Natural killer cell (primary cell): ENCODE measurements at regions not wholly inside any gene's neighbourhood (a gene's known extent, or its start where the extent isn't known, plus 50 kb on each side); places are given as distances from the start of the nearest gene placed in this dataset.
"Not testable (repeated sequence)": the region's sequence is repeated elsewhere in the genome, so short reads cannot be mapped to it uniquely, and the experiment has no call there.

Source experiments
- ATAC-seq, 3 donors: fragments of 150-1000 bp in 2 of 3; fragments of 200-7000 bp in 1 of 3; cut with Tn5 transposase; 1 replicate in 1 of 3; 2 replicates in 2 of 3; pipeline ENCODE4 v1.10.0; 2021; ENCODE audit warnings: mild to moderate bottlenecking in 2 of 3, moderate library complexity in 2 of 3
- DNase-seq, 2 donors: peaks; one replicate each; pipeline versions ENCODE4 v3.0.0 to v3.0.0-alpha.2; 2013 to 2021; ENCODE audit warnings: mixed read lengths in 1 of 2
- H3K27ac ChIP-seq: one replicate; pipeline ENCODE4 v1.5.1; 2013; ENCODE audit warnings: mild to moderate bottlenecking, low read length
- H3K27me3 ChIP-seq: one replicate; pipeline ENCODE4 v1.6.1; 2013; ENCODE audit warnings: low read length; ENCODE audit not compliant: control insufficient read depth, insufficient read depth
- H3K36me3 ChIP-seq: one replicate; pipeline ENCODE4 v1.6.1; 2013; ENCODE audit warnings: low read length; ENCODE audit not compliant: control insufficient read depth, insufficient read depth
- H3K4me1 ChIP-seq: one replicate; pipeline ENCODE4 v1.6.1; 2013; ENCODE audit warnings: low read length; ENCODE audit not compliant: control insufficient read depth, insufficient read depth
- H3K4me3 ChIP-seq: one replicate; pipeline ENCODE4 v1.5.1; 2013; ENCODE audit warnings: low read length
- H3K9me3 ChIP-seq: one replicate; pipeline ENCODE4 v1.6.1; 2013; ENCODE audit warnings: low read length; ENCODE audit not compliant: control insufficient read depth, insufficient read depth
- H3K27ac Mint-ChIP-seq, 2 donors: one replicate each; pipeline ENCODE4 v1.8.0; 2022; ENCODE audit warnings: mild to moderate bottlenecking in 2 of 2, mixed read lengths in 2 of 2, moderate library complexity in 1 of 2
- H3K27me3 Mint-ChIP-seq, 2 donors: one replicate each; pipeline ENCODE4 v1.8.0; 2022; ENCODE audit warnings: low read depth in 2 of 2, mixed read lengths in 2 of 2
- H3K36me3 Mint-ChIP-seq: one replicate; pipeline ENCODE4 v1.8.0; 2022; ENCODE audit warnings: mixed read lengths
- H3K4me1 Mint-ChIP-seq, 2 donors: one replicate each; pipeline ENCODE4 v1.8.0; 2022; ENCODE audit warnings: mixed read lengths in 2 of 2
- H3K4me3 Mint-ChIP-seq: one replicate; pipeline ENCODE4 v1.8.0; 2022; ENCODE audit warnings: mild to moderate bottlenecking, moderate library complexity, mixed read lengths
- H3K9me3 Mint-ChIP-seq, 2 donors: one replicate each; pipeline ENCODE4 v1.8.0; 2022; ENCODE audit warnings: mixed read lengths in 2 of 2
- WGBS: methylation state at CpG from one replicate; pipeline ENCODE4 v1.1.7; 2013; ENCODE audit warnings: missing lambda C conversion rate; ENCODE audit not compliant: insufficient coverage; 5-methylcytosine and 5-hydroxymethylcytosine counted together
- intact Hi-C: fragments of 100-400 bp; cut with micrococcal nuclease; formaldehyde crosslinking; loops from one replicate; pipeline ENCODE4 v1.14.2; 2022

DNA sequence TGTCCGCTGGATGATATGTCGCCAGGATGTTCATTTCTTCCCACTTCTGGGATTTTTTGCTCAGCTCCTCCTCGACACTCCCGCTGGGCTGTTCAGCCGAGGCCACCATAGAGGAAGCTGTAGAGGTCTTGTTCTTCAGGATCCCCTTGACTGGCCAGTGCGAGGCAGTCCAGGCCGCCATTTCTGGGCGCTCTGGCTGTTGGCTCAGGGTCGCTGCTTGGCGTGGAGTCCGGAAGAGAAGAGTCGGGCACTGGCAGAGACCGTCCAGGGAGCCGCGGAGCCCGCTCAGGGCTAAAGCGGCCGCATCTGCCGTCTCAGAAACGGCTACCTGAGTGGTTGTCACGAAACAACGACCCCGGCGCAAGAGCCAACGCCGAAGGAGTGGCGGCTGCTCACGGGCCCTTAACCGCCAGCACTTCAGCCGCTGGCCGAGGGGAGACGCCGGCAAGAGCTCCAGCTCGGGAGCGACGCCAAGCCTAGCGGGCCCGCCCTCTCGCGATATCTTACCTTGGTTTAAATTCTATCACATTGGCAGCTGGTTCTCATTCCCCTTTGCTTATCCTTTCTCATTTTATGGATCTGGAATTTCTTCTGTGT, 50.9 kb upstream of the RUBCNL start:
- DNase-seq, H3K4me1 Mint-ChIP-seq, H3K27ac Mint-ChIP-seq, H3K4me1 ChIP-seq, H3K4me3 Mint-ChIP-seq, H3K9me3 Mint-ChIP-seq, H3K27ac ChIP-seq, intact Hi-C loops, H3K9me3 ChIP-seq, H3K36me3 Mint-ChIP-seq, H3K27me3 ChIP-seq, H3K4me3 ChIP-seq, H3K36me3 ChIP-seq, ATAC-seq: not testable (repeated sequence)
- H3K27me3 Mint-ChIP-seq: peaks cover 12 to 17% of the 10 kb centered on the region in 2 donors
- 85% methylated on average over 40 of the region's 40 CpGs for whole genome bisulfite sequencing
